ENCODE measurements at regions not wholly inside any gene's neighbourhood (a gene's known extent, or its start where the extent isn't known, plus 50 kb on each side); places are given as distances from the start of the nearest gene placed in this dataset.

DNA sequence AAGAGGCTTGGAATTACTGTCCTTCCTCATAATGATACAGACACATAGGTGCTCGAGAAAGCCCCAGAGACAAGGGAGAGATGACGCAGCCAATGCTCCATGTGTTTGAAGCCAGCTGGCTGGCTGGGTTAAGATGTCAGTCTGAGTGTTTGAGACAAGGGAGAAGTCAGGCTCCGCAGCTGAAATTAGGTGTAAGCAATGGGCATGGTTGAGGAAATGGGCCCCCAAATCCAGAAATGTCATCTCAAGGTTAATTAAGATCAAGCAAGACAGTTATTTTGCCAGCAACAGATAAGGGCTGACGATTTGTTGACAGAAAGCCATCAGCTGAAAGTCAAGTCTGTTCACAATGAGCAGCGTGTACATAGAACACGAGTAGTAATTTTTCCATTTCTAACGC is 713.4 kb downstream of the IRX1 start:
- Histone ChIP-seq H3K4me3 (no peak overlapping the region), H3K4me1 (no peaks in the 10 kb centered on the region), H3K27me3 (no peaks in the 10 kb centered on the region), H3K27ac (no peak overlapping the region), H3K36me3 (no peaks in the 10 kb centered on the region), H3K9me3 (no peaks in the 10 kb centered on the region)
- TF ChIP-seq POLR2AphosphoS5 (IDR thresholded peaks at IDR 0.05), result no peak
- TF ChIP-seq POLR2A (IDR thresholded peaks at IDR 0.05), result no peak
- TF ChIP-seq, protein P1, sequence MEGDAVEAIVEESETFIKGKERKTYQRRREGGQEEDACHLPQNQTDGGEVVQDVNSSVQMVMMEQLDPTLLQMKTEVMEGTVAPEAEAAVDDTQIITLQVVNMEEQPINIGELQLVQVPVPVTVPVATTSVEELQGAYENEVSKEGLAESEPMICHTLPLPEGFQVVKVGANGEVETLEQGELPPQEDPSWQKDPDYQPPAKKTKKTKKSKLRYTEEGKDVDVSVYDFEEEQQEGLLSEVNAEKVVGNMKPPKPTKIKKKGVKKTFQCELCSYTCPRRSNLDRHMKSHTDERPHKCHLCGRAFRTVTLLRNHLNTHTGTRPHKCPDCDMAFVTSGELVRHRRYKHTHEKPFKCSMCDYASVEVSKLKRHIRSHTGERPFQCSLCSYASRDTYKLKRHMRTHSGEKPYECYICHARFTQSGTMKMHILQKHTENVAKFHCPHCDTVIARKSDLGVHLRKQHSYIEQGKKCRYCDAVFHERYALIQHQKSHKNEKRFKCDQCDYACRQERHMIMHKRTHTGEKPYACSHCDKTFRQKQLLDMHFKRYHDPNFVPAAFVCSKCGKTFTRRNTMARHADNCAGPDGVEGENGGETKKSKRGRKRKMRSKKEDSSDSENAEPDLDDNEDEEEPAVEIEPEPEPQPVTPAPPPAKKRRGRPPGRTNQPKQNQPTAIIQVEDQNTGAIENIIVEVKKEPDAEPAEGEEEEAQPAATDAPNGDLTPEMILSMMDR (IDR thresholded peaks at IDR 0.05), result no peak
- TF ChIP-seq EP300 (IDR thresholded peaks at IDR 0.05), result no peak
- intact Hi-C loops (cut with DNase I; ENCODE audit: low total_unique reads), result no loop called here
- no peak for DNase-seq
- WGBS, 5 donors, result 42 to 70% (median 66%) methylated on average over 7 of the region's 7 CpGs

DNA sequence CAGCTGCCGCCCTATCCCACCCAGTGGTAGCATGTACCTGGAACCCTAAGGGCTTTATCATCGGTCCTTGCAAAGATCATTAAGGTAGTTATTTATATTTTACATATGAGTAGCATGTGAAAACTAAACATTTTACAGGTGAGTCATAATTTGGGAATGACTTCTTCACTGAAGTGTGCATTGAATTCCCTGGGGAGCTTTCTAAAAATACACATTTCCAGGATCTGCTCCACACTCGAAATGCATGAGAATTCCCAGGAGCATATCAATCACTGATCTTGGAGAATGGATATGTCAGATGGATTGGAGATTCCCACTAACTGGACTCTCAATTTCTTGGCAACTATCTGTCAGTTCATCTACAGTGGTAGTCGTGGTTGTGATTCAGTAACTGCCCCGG is 717.5 kb downstream of the IRX1 start:
- H3K4me1 ChIP-seq, result no peaks in the 10 kb centered on the region
- 54 to 77% (median 57%) methylated on average over 5 of the region's 5 CpGs for WGBS, 5 donors
- TF ChIP-seq EP300 (IDR thresholded peaks at IDR 0.05), result no peak
- no peak for DNase-seq
- no peaks in the 10 kb centered on the region for H3K36me3 ChIP-seq
- no peak overlapping the region for H3K4me3 ChIP-seq
- no peak overlapping the region for H3K27ac ChIP-seq
- H3K9me3 ChIP-seq, result peaks cover 0 to 5% (median 0%) of the 10 kb centered on the region in 4 donors
- intact Hi-C loops (cut with DNase I; ENCODE audit: low total_unique reads), result no loop called here
- H3K27me3 ChIP-seq, result no peaks in the 10 kb centered on the region

DNA sequence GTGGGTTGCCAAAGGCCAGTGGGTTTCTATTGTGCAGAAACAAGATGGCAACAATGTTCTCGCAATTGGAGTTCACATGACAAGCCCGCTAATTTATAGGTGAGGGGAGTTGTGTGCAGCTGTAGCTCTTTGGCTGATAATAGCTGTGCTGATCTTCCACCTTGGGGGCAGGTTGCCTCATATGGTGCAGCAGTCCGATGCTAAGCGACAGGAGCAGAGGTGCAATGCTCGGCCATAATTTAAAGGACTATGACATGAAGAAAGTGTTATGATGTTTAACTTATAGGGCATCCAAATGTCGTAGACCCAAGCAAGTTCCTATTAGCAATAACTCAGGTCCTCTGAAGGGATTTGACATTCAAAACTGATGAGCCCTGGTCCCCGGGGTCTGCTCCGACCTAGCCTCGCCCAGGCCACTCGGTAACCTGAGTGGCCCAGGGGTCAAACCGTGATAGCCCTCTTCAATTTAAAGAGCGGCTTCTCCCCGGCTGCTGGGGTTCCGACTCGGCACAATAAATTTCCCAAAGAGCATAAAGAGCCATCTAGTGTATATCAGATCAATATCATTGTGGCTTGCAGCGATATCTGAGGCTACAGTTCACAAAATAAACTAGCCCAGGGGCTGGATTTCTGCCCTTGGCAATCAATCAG is 724.0 kb downstream of the IRX1 start:
- H3K4me1 ChIP-seq, result no peaks in the 10 kb centered on the region
- WGBS, 5 donors, result 83 to 87% (median 83%) methylated on average over 16 of the region's 16 CpGs
- peaks cover 0 to 27% (median 3%) of the 10 kb centered on the region in 4 donors for H3K9me3 ChIP-seq
- no peak overlapping the region for H3K4me3 ChIP-seq
- TF ChIP-seq, protein P1 (IDR thresholded peaks at IDR 0.05), result no peak
- TF ChIP-seq EP300 (IDR thresholded peaks at IDR 0.05), result no peak
- no peak for TF ChIP-seq POLR2A (IDR thresholded peaks at IDR 0.05)
- TF ChIP-seq POLR2AphosphoS5 (IDR thresholded peaks at IDR 0.05), result no peak
- no peak for DNase-seq
- H3K36me3 ChIP-seq, result no peaks in the 10 kb centered on the region
- no peak overlapping the region for H3K27ac ChIP-seq
- H3K27me3 ChIP-seq, result no peaks in the 10 kb centered on the region
- intact Hi-C loops (cut with DNase I; ENCODE audit: low total_unique reads), result no loop called here

DNA sequence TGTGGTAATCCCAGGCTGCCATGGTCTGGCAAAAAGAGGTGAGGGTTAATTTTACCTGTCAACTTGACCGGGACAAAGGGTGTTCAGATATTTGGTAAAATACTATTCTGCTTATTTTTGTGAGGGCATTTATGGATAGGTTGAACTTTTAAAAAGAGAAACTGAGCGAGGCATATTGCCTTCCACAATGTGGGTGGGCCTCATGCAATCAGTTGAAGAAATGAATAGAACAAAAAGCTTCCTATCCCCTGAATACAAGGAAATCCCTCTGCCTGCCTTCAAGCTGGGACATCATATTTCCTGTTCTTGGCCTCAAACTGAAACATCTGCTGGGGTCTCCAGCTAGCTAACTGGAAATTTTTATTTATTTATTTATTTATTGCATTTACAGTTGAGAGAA is 734.7 kb downstream of the IRX1 start:
- intact Hi-C loops (cut with DNase I; ENCODE audit: low total_unique reads), result no loop called here
- Histone ChIP-seq H3K4me3 (no peak overlapping the region), H3K27me3 (no peaks in the 10 kb centered on the region), H3K9me3 (peaks cover 0 to 5% (median 1%) of the 10 kb centered on the region in 4 donors), H3K36me3 (no peaks in the 10 kb centered on the region), H3K4me1 (no peaks in the 10 kb centered on the region), H3K27ac (no peak overlapping the region)
- no peak for DNase-seq
- TF ChIP-seq EP300 (IDR thresholded peaks at IDR 0.05), result no peak
- TF ChIP-seq POLR2A (IDR thresholded peaks at IDR 0.05), result no peak
- TF ChIP-seq POLR2AphosphoS5 (IDR thresholded peaks at IDR 0.05), result no peak
- TF ChIP-seq, protein P1 (IDR thresholded peaks at IDR 0.05), result no peak
- 80 to 93% (median 86%) methylated on average over 2 of the region's 2 CpGs for WGBS, 5 donors

DNA sequence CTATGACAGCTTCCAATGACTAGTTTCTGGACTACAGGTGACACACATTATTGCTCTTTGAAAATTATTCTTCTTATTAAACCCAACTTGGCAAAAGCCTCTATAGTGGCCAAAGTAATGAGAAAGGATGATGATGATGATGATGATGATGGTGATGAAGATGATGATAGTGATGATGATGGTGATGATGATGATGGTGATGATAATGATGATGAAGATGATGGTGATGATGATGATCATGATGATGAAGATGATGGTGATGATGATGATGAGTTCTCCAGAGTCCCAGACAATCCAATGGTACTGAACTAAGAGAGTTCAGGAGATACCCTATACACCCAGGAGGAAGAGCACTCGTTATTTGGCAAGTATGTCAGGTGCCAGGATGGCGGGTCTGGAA is 739.4 kb downstream of the IRX1 start:
- Histone ChIP-seq H3K27ac (no peak overlapping the region), H3K27me3 (no peaks in the 10 kb centered on the region), H3K4me3 (no peak overlapping the region), H3K9me3 (peaks cover 0 to 9% (median 2%) of the 10 kb centered on the region in 4 donors), H3K4me1 (no peaks in the 10 kb centered on the region), H3K36me3 (no peaks in the 10 kb centered on the region)
- no peak for TF ChIP-seq POLR2A (IDR thresholded peaks at IDR 0.05)
- TF ChIP-seq, protein P1 (IDR thresholded peaks at IDR 0.05), result no peak
- no peak for TF ChIP-seq POLR2AphosphoS5 (IDR thresholded peaks at IDR 0.05)
- no peak for TF ChIP-seq EP300 (IDR thresholded peaks at IDR 0.05)
- intact Hi-C loops (cut with DNase I; ENCODE audit: low total_unique reads), result no loop called here
- WGBS, 5 donors, result 46 to 79% (median 50%) methylated on average over 2 of the region's 2 CpGs
- no peak for DNase-seq
